Muscle layer of duodenum (tissue), 2 donors: ENCODE measurements at regions not wholly inside any gene's neighbourhood (a gene's known extent, or its start where the extent isn't known, plus 50 kb on each side); places are given as distances from the start of the nearest gene placed in this dataset.

Experiments
- H3K27ac ChIP-seq: one replicate; pipeline ENCODE4 v1.7.0; 2013; ENCODE audit warnings: mild to moderate bottlenecking, low read length
- H3K27me3 ChIP-seq: one replicate; pipeline ENCODE4 v1.7.0; 2013; ENCODE audit warnings: low read depth, mild to moderate bottlenecking, control low read depth, low read length
- H3K36me3 ChIP-seq, 2 donors: one replicate each; pipeline ENCODE4 v1.7.0; 2013; ENCODE audit warnings: low read length in 2 of 2, control low read depth in 1 of 2, mild to moderate bottlenecking in 1 of 2; ENCODE audit not compliant: insufficient read depth in 2 of 2, control insufficient read depth in 1 of 2
- H3K4me1 ChIP-seq, 2 donors: one replicate each; pipeline ENCODE4 v1.7.0; 2013; ENCODE audit warnings: low read length in 2 of 2, mild to moderate bottlenecking in 2 of 2, control low read depth in 1 of 2, moderate library complexity in 1 of 2; ENCODE audit not compliant: insufficient read depth in 2 of 2, control insufficient read depth in 1 of 2
- H3K4me3 ChIP-seq, 2 donors: one replicate each; pipeline ENCODE4 v1.7.0; 2013; ENCODE audit warnings: low read length in 2 of 2, low read depth in 1 of 2, mild to moderate bottlenecking in 1 of 2
- H3K9me3 ChIP-seq, 2 donors: one replicate each; pipeline ENCODE4 v1.7.0; 2013; ENCODE audit warnings: low read length in 2 of 2, control low read depth in 1 of 2, mild to moderate bottlenecking in 1 of 2; ENCODE audit not compliant: control insufficient read depth in 1 of 2
- donor health status: healthy.

DNA sequence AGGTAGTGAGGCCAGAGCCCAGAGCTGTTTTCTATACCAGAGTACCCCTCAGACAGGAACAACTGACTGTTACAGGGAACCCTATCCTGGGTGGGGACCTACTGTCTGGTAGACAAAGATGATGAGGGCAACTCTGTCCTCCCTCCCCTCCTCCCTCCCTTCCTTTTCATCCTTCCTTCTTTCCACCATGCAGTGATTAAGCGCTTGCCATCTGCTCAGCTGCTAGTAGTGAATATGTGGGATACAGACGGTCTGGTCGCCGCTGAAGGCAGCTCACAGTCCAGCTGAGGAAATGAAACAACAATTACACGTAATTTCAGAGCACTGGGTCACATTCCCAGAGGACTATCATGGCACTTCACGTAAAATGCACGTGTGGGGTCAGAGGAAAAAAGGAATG lies 597.1 kb downstream of the BUD13 start:
- Histone ChIP-seq H3K27me3 (no peaks in the 10 kb centered on the region), H3K4me3 (no peak overlapping the region), H3K36me3 (no peaks in the 10 kb centered on the region), H3K27ac (no peak overlapping the region), H3K4me1 (peaks cover 0 to 2% of the 10 kb centered on the region in 2 donors), H3K9me3 (no peaks in the 10 kb centered on the region)

DNA sequence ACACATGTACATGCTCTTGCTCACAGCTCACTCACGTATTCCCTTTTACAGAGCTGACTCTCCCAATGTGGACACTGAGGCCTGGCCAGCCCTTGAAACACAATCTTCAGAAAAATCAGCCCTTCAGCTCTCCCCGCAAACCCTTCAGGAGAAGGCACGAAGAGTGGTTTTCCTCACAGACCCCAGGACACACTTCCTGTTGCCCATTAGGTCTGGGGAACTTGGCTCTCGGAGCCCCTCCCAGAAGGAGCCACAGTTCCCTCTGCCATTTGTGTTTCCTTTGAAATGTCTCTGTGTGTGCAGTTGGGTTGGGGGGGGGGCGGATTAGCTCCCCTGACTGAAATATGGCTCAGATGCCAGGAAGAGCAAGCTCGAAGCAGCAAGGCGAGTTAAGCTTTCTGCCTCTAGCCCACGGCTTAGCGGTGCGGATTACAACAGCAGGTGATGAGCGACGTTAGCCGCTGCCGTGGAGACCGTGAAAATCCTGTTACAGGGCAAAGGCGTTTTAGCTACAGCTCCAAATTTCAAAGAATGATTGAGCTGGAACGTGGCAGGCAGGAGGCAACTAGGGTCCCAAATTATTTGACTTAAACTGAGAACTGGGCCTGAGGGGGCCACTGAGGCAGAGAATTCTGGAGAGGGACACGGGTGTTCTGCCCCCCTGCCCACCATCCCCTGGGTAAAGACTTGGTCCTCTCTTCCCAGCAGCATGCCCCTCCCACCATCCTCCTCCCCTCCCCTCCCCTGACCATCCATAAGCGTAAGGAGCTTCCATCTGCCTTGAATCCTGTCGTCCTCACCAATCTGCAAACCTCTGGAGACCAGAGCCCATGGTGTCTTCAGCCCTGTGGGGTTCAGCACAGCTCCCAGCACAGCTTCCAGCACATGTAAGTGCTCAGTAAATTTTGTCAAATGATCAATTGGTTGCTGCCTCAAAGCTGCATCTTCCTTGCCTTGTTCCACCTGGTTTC lies 598.6 kb downstream of the BUD13 start:
- Histone ChIP-seq H3K27ac (no peak overlapping the region), H3K36me3 (no peaks in the 10 kb centered on the region), H3K4me3 (no peak overlapping the region), H3K9me3 (no peaks in the 10 kb centered on the region), H3K4me1 (no peaks in the 10 kb centered on the region), H3K27me3 (no peaks in the 10 kb centered on the region)

DNA sequence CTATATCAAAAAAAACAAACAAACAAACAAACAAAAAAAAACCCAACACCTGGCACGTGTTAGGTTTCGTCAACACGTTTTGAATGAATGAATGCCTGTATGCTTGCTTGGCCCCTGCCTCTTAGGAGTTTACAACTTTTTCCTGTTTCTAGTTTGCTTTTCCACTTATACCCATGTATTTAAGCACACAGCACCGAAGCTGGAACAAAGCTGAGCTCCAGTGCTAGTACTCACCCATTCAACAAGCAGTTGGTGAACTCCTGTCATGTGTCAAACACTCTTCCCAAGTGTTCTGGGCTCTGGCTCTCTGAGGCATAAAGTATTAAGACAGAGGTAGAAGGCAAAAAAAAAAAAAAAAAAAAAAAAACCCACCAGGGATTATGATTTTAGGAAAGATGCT lies 599.3 kb downstream of the BUD13 start:
- Histone ChIP-seq H3K4me3 (no peak overlapping the region), H3K27me3 (no peaks in the 10 kb centered on the region), H3K27ac (no peak overlapping the region), H3K36me3 (no peaks in the 10 kb centered on the region), H3K9me3 (no peaks in the 10 kb centered on the region), H3K4me1 (no peaks in the 10 kb centered on the region)

DNA sequence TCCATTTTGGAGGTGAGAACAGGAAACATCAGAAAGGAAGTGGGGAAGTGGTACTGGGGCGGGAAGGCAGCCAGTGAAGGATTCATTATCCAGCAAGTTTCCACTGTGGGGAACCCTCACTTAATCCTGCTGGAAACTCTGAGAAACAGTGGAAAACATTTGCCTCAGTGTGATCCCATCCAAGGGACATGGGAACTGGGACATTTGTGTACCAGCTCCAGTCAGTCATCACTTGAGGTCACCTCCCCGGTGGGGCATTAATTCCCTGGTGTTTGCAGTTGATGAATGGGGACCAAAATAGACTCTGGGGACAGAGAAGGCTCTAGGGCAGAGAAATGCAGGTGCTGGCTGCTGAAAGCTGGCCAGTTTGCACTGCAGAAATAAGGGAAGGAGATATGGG lies 599.9 kb downstream of the BUD13 start:
- no peaks in the 10 kb centered on the region for H3K4me1 ChIP-seq
- H3K9me3 ChIP-seq = no peaks in the 10 kb centered on the region
- H3K36me3 ChIP-seq = no peaks in the 10 kb centered on the region
- no peaks in the 10 kb centered on the region for H3K27me3 ChIP-seq
- H3K27ac ChIP-seq = no peak overlapping the region
- H3K4me3 ChIP-seq = no peak overlapping the region

DNA sequence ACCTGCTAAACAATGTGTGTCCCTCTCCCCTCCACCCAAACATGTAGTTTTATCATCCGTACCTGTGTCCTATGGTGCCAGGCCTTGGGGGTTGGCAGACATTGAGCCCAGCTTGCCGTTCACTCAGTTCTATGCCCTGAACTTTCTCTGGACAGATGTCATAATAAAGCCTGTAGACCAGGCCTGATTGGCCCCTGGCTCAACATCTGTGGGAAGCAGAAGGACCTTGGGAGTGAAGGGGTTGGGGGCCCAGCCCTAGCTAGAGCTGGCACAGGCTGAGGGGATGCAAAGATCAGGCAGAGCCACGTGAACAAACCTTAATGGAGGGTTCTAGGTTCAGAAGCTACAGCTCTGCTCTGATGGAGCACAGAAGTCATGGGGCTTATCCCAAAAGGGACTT lies 600.6 kb downstream of the BUD13 start:
- H3K9me3 ChIP-seq = no peaks in the 10 kb centered on the region
- no peak overlapping the region for H3K4me3 ChIP-seq
- no peaks in the 10 kb centered on the region for H3K27me3 ChIP-seq
- H3K27ac ChIP-seq = no peak overlapping the region
- H3K36me3 ChIP-seq = no peaks in the 10 kb centered on the region
- H3K4me1 ChIP-seq = no peaks in the 10 kb centered on the region

DNA sequence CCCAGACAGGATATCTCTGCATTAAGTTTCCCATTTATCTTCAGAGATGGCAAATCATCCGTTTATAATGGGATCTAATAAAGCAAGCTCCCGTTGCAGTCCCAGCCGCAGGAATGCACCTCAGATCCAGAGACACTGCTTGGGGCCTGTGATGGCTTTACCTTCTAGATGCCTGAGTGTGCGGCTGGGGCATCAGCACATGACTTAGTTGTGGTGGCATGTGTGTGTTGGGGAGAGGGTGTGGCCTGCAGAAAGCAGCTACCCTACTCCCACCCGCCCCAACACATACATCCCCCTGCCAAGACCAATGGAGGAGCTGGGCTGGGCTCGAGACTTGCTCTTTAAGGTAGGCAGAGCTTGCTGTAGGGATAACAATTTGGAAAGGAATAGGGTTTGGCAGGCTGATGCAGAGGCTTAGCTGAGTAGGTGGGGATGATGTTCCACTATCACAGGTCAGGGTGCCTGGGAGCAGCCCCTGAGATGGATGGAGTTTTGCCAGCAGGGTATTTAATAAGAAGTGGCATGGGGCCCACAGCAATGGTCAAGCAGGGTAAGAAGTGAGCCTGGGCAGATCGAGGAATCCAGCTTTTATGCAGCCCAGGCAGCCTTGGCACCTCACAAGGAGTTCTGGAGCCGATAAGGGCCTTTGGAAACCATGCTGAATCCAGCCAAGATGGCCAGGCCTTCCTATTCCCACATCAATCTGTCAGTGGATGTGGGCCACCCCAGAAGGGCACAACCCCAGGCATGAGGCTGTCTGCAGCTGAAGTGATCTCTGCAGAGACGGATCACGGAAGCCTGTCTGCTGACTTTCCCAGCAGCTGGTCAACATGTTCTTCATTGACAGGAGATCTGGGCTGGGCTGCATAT lies 601.3 kb downstream of the BUD13 start:
- Histone ChIP-seq H3K27ac (no peak overlapping the region), H3K27me3 (no peaks in the 10 kb centered on the region), H3K4me3 (no peak overlapping the region), H3K9me3 (no peaks in the 10 kb centered on the region), H3K36me3 (no peaks in the 10 kb centered on the region), H3K4me1 (no peaks in the 10 kb centered on the region)

DNA sequence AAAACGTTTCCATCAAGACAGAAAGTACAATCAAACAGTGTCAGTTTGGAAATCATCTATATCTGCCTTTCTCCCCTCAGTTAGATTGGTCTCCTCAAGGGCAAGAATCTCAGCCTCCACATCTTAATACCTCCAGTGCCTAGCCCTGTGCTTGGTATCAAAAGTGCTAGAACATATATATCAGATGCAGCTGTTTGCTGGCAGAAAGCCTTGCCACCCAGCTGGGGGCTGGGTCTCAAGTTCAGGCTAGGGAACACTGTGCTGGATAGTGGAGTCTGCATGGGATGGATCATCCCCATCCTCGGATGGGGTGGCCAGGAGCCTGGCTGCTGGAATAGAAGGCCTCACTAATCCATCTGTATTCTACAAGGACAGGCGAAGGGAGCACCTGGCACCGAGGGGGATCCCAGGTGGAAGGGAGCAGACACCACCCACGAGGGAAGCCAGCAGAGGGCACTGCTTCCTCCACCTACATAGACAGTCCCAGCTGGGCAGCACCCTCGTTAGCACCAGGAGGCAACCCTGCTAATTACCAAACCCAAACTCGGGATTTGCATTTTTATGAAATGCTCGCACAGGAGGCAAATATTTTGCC lies 602.2 kb downstream of the BUD13 start:
- Histone ChIP-seq H3K4me1 (no peaks in the 10 kb centered on the region), H3K9me3 (no peaks in the 10 kb centered on the region), H3K36me3 (no peaks in the 10 kb centered on the region), H3K27ac (no peak overlapping the region), H3K4me3 (no peak overlapping the region), H3K27me3 (no peaks in the 10 kb centered on the region)

DNA sequence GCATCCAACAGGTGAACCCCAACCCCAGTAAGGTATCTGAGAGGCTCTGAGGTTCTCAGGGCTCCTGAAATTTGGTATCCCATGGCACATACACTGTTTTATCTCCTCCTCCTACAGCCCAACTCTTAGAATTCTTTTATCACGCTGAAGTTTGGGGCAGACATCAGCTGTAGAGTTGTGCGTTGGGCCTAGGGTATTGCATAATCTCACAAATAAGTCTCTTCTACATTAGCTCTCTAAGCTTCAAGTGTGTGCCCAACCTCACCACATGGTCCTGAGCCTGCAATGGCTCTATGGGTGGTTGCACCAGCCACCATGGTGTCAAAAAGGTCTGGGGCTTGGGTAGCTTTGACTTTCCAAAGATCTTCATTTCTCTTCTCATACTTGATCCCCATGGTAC lies 603.0 kb downstream of the BUD13 start:
- no peaks in the 10 kb centered on the region for H3K9me3 ChIP-seq
- H3K4me1 ChIP-seq = no peaks in the 10 kb centered on the region
- no peaks in the 10 kb centered on the region for H3K36me3 ChIP-seq
- no peak overlapping the region for H3K27ac ChIP-seq
- H3K4me3 ChIP-seq = no peak overlapping the region
- H3K27me3 ChIP-seq = no peaks in the 10 kb centered on the region

DNA sequence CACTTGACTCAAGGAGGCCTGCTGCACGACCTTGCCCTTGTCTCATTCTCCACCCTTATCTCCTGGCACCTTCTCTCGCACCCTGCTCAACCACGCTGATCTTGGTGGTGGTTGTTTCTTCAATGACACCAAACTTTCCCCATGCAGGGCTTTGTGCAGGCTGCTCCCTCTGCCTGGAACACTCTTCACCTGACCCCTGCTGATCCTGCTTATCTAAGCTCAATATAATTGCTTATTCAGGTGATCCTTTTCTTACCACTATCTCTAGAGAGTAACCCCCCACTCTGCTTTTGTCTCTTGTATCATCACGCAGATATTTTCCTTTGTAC lies 604.4 kb downstream of the BUD13 start:
- no peaks in the 10 kb centered on the region for H3K9me3 ChIP-seq
- no peak overlapping the region for H3K4me3 ChIP-seq
- H3K27ac ChIP-seq = no peak overlapping the region
- no peaks in the 10 kb centered on the region for H3K27me3 ChIP-seq
- H3K36me3 ChIP-seq = no peaks in the 10 kb centered on the region
- no peaks in the 10 kb centered on the region for H3K4me1 ChIP-seq

DNA sequence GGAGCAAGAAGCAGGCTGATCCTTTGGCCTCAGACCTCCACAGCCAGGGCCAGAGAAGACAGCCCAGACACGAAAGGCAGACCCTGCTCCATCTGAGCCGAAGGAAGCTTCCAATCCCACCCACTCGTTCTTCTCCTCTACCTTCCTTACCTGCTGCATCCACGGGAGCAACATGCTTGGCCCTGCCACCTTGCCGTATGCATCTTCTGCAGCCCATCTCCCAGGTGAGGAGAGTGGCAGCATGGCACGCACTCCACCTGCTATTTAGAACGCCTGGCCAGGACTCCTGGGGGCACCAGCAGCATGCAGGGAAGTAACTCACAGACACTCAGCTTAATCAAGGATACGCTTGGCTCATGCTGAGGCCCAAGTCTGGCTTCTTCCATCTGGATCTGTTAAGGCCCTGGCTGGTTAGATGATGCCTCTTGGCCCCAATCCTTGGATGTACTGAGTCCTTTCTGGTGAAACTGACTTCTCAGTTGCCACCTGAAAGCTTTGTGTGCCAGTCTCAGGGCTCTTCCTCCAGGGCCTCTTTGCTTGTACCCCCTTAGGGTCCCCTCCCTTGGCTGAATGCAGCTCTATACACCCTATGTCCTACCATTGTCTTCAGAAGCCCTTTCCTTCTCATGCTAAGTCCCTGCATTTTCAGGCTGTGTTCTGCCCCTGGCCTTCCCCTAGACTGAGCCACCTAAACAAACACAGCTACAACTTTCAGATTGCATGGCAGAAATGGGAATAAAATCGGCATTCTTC lies 604.9 kb downstream of the BUD13 start:
- H3K27ac ChIP-seq = no peak overlapping the region
- H3K4me1 ChIP-seq = no peaks in the 10 kb centered on the region
- no peak overlapping the region for H3K4me3 ChIP-seq
- H3K36me3 ChIP-seq = no peaks in the 10 kb centered on the region
- H3K27me3 ChIP-seq = no peaks in the 10 kb centered on the region
- no peaks in the 10 kb centered on the region for H3K9me3 ChIP-seq
